ENCODE measurements at regions not wholly inside any gene's neighbourhood (a gene's known extent, or its start where the extent isn't known, plus 50 kb on each side); places are given as distances from the start of the nearest gene placed in this dataset.

DNA sequence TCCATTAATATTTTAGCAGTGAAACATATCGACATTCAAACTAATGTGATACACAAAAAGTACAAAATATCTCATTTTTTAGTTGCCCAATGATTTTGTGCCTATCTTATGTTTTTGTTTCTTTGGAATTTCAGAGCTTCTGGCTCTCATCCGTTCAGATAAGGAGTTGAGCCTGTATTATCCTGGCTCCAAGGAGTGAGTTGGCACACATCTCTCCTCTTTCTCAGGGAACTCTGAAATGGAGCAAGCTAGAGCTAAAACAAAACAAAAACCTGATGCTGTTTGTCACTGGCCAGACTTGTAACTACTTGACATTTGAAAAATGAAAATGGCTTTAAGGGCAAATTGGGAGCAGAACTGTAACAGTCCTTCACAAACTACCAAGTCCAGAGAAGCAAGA is 131.3 kb upstream of the SLC28A3 start:
- no peaks in the 10 kb centered on the region for H3K9me3 ChIP-seq (ENCODE audit: control insufficient read depth, insufficient read depth, low read depth, low read length)
- no peaks in the 10 kb centered on the region for H3K79me2 ChIP-seq (ENCODE audit: control insufficient read depth, insufficient read depth, low read length)
- no peak for DNase-seq (ENCODE audit: low read depth in 2 of 2)
- H2AFZ ChIP-seq (ENCODE audit: low read length): no peak overlapping the region
- TF ChIP-seq, protein P1, sequence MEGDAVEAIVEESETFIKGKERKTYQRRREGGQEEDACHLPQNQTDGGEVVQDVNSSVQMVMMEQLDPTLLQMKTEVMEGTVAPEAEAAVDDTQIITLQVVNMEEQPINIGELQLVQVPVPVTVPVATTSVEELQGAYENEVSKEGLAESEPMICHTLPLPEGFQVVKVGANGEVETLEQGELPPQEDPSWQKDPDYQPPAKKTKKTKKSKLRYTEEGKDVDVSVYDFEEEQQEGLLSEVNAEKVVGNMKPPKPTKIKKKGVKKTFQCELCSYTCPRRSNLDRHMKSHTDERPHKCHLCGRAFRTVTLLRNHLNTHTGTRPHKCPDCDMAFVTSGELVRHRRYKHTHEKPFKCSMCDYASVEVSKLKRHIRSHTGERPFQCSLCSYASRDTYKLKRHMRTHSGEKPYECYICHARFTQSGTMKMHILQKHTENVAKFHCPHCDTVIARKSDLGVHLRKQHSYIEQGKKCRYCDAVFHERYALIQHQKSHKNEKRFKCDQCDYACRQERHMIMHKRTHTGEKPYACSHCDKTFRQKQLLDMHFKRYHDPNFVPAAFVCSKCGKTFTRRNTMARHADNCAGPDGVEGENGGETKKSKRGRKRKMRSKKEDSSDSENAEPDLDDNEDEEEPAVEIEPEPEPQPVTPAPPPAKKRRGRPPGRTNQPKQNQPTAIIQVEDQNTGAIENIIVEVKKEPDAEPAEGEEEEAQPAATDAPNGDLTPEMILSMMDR (conservative IDR thresholded peaks at IDR 0.05 in 1 of 2, IDR thresholded peaks at IDR 0.05 in 1 of 2; ENCODE audit: low read depth in 1 of 2, low read length in 2 of 2): no peak
- no peak for TF ChIP-seq EZH2 (IDR thresholded peaks at IDR 0.05; ENCODE audit: low read length, missing control alignments)
- no peaks in the 10 kb centered on the region for H3K27me3 ChIP-seq (ENCODE audit: control insufficient read depth, insufficient read depth, low read length)
- H3K36me3 ChIP-seq (ENCODE audit: control insufficient read depth, insufficient read depth, low read length): no peaks in the 10 kb centered on the region
- H3K4me1 ChIP-seq (ENCODE audit: control insufficient read depth, extremely low read depth, insufficient read depth, low read length): no peaks in the 10 kb centered on the region
- no peaks in the 10 kb centered on the region for H4K20me1 ChIP-seq (ENCODE audit: control insufficient read depth, extremely low read depth, insufficient read depth, low read length)
- no peak overlapping the region for H3K9ac ChIP-seq (ENCODE audit: insufficient read depth, low read length)
- no peak overlapping the region for H3K4me3 ChIP-seq (replicated peaks in 1 of 4; ENCODE audit: control extremely low read depth in 1 of 4, insufficient read depth in 1 of 4, low read depth in 3 of 4, low read length in 4 of 4)
- no peak overlapping the region for H3K4me2 ChIP-seq (ENCODE audit: extremely low read depth, insufficient read depth, low read length)
- no peak overlapping the region for H3K27ac ChIP-seq (ENCODE audit: insufficient read depth, low read length)

DNA sequence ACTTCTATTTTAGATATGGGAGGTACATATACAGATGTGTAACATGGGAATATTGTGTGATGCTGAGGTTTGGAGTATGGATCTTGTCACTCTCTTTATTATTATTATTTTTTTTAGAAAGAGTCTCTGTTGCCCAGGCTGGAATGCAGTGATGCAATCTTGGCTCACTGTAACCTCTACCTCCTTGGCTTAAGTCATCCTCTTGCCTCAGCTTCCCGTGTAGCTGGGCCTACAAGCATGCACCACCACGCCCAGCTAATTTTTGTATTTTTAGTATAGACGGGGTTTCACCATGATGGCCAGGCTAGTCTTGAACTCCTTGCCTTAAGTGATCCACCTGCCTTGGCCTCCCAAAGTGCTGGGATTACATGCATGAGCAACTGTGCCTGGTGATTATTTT is 138.4 kb upstream of the SLC28A3 start:
- Histone ChIP-seq H3K36me3 (ENCODE audit: control insufficient read depth, insufficient read depth, low read length) (no peaks in the 10 kb centered on the region), H3K9me3 (ENCODE audit: control insufficient read depth, insufficient read depth, low read depth, low read length) (no peaks in the 10 kb centered on the region), H2AFZ (ENCODE audit: low read length) (no peak overlapping the region), H3K9ac (ENCODE audit: insufficient read depth, low read length) (no peak overlapping the region), H3K27me3 (ENCODE audit: control insufficient read depth, insufficient read depth, low read length) (no peaks in the 10 kb centered on the region), H3K4me2 (ENCODE audit: extremely low read depth, insufficient read depth, low read length) (no peak overlapping the region), H3K4me3 (replicated peaks in 1 of 4; ENCODE audit: control extremely low read depth in 1 of 4, insufficient read depth in 1 of 4, low read depth in 3 of 4, low read length in 4 of 4) (no peak overlapping the region), H3K79me2 (ENCODE audit: control insufficient read depth, insufficient read depth, low read length) (no peaks in the 10 kb centered on the region), H3K27ac (ENCODE audit: insufficient read depth, low read length) (no peak overlapping the region), H3K4me1 (ENCODE audit: control insufficient read depth, extremely low read depth, insufficient read depth, low read length) (no peaks in the 10 kb centered on the region), H4K20me1 (ENCODE audit: control insufficient read depth, extremely low read depth, insufficient read depth, low read length) (no peaks in the 10 kb centered on the region)
- TF ChIP-seq EZH2 (IDR thresholded peaks at IDR 0.05; ENCODE audit: low read length, missing control alignments): no peak
- TF ChIP-seq, protein P1 (conservative IDR thresholded peaks at IDR 0.05 in 1 of 2, IDR thresholded peaks at IDR 0.05 in 1 of 2; ENCODE audit: low read depth in 1 of 2, low read length in 2 of 2): no peak
- no peak for DNase-seq (ENCODE audit: low read depth in 2 of 2)

DNA sequence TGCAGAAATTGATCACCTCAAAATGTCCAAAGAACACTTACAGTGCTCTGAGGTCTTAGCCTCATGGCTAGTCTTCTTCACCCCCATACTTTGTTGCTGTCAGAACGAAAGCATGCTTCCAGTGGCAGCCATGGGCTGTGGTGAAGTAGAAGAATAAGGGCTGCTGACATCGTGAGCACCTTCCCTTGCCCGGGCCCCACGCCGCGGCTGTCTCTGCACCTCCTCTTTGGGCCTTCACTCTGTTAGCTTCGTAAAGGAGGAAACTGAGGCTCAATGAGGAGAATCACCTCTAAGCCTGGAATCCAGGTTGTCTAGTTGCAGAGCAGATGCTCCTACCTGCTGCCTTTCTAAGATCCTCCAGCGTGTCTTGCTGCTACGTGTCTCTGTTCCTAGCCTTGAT is 139.5 kb upstream of the SLC28A3 start:
- Histone ChIP-seq H3K9me3 (ENCODE audit: control insufficient read depth, insufficient read depth, low read depth, low read length) (no peaks in the 10 kb centered on the region), H3K79me2 (ENCODE audit: control insufficient read depth, insufficient read depth, low read length) (no peaks in the 10 kb centered on the region), H2AFZ (ENCODE audit: low read length) (no peak overlapping the region), H3K27me3 (ENCODE audit: control insufficient read depth, insufficient read depth, low read length) (no peaks in the 10 kb centered on the region), H4K20me1 (ENCODE audit: control insufficient read depth, extremely low read depth, insufficient read depth, low read length) (no peaks in the 10 kb centered on the region), H3K36me3 (ENCODE audit: control insufficient read depth, insufficient read depth, low read length) (no peaks in the 10 kb centered on the region), H3K27ac (ENCODE audit: insufficient read depth, low read length) (no peak overlapping the region), H3K4me3 (replicated peaks in 1 of 4; ENCODE audit: control extremely low read depth in 1 of 4, insufficient read depth in 1 of 4, low read depth in 3 of 4, low read length in 4 of 4) (no peak overlapping the region), H3K4me1 (ENCODE audit: control insufficient read depth, extremely low read depth, insufficient read depth, low read length) (no peaks in the 10 kb centered on the region), H3K9ac (ENCODE audit: insufficient read depth, low read length) (no peak overlapping the region), H3K4me2 (ENCODE audit: extremely low read depth, insufficient read depth, low read length) (no peak overlapping the region)
- DNase-seq (ENCODE audit: low read depth in 2 of 2): no peak
- TF ChIP-seq, protein P1 (conservative IDR thresholded peaks at IDR 0.05 in 1 of 2, IDR thresholded peaks at IDR 0.05 in 1 of 2; ENCODE audit: low read depth in 1 of 2, low read length in 2 of 2): no peak
- no peak for TF ChIP-seq EZH2 (IDR thresholded peaks at IDR 0.05; ENCODE audit: low read length, missing control alignments)

Measured in fibroblast of lung (primary cell).